H1 (cell line): ENCODE measurements at regions not wholly inside any gene's neighbourhood (a gene's known extent, or its start where the extent isn't known, plus 50 kb on each side); places are given as distances from the start of the nearest gene placed in this dataset.

Source experiments
- CTCF ChIA-PET: fragments of 300-600 bp; sonication (Branson Sonifier 250); formaldehyde crosslinking; loops from one replicate; lab custom pipeline; 2021; ENCODE audit not compliant: partially characterized antibody; lab: Charles Lee
- POLR2A ChIA-PET: fragments of 300-600 bp; sonication (Branson Sonifier 250); formaldehyde crosslinking; loops from one replicate; lab custom pipeline; 2021; ENCODE audit warnings: inconsistent platforms; ENCODE audit not compliant: partially characterized antibody; lab: Charles Lee
- DNase-seq, 2 experiments: peaks; one replicate each; pipeline versions ENCODE4 v3.0.0 to v3.0.0-alpha.2; 2010 to 2022; ENCODE audit warnings: low spot score in 2 of 2, low read depth in 1 of 2, mixed read lengths in 1 of 2
- FAIRE-seq: peaks from 2 replicates; lab custom pipeline; 2011; peaks lifted over from hg19 to GRCh38; lab: Jason Lieb, UNC
- H2AFZ ChIP-seq: 2 replicates; pipeline ENCODE4 v1.8.1; 2012; ENCODE audit warnings: low read length, inconsistent platforms
- H2AK5ac ChIP-seq: 2 replicates; pipeline ENCODE4 v1.6.1; 2013; ENCODE audit warnings: low read depth, low read length
- H2BK120ac ChIP-seq: replicated peaks from 2 replicates; pipeline ENCODE3; 2013; ENCODE audit warnings: low read depth, low read length, inconsistent platforms
- H2BK12ac ChIP-seq: 2 replicates; pipeline ENCODE4 v1.6.1; 2013; ENCODE audit warnings: low read depth, low read length
- H2BK15ac ChIP-seq: 2 replicates; pipeline ENCODE4 v1.6.1; 2013; ENCODE audit warnings: low read length
- H2BK20ac ChIP-seq: 2 replicates; pipeline ENCODE4 v1.6.1; 2013; ENCODE audit warnings: low read length
- H2BK5ac ChIP-seq: 2 replicates; pipeline ENCODE4 v1.6.1; 2013; ENCODE audit warnings: low read depth, low read length
- H3K14ac ChIP-seq: 2 replicates; pipeline ENCODE4 v1.6.1; 2013; ENCODE audit warnings: inconsistent platforms; ENCODE audit not compliant: insufficient read length
- H3K18ac ChIP-seq: 2 replicates; pipeline ENCODE4 v1.6.1; 2013; ENCODE audit warnings: low read length; ENCODE audit errors: extremely low read depth
- H3K23ac ChIP-seq: 2 replicates; pipeline ENCODE4 v1.6.1; 2013; ENCODE audit warnings: inconsistent platforms; ENCODE audit not compliant: insufficient read length
- H3K23me2 ChIP-seq: 2 replicates; pipeline ENCODE4 v1.6.1; 2013; ENCODE audit warnings: low read depth, low read length
- H3K27ac ChIP-seq: 2 replicates; pipeline ENCODE4 v1.6.1; 2011; ENCODE audit warnings: low read depth, low read length, inconsistent platforms
- H3K27me3 ChIP-seq, 4 experiments: replicated peaks in 1 of 4; 1 replicate in 1 of 4; 2 replicates in 3 of 4; pipeline versions ENCODE4 v1.6.1 to v1.8.1; 2011 to 2013; ENCODE audit warnings: low read length in 3 of 4, mild to moderate bottlenecking in 3 of 4, inconsistent platforms in 2 of 4, mixed read lengths in 2 of 4, moderate library complexity in 1 of 4; ENCODE audit not compliant: control insufficient read depth in 3 of 4, insufficient read depth in 3 of 4; ENCODE audit errors: extremely low read depth in 1 of 4
- H3K36me3 ChIP-seq, 4 experiments: 2 replicates each; pipeline versions ENCODE4 v1.6.1 to v1.8.1; 2011 to 2013; ENCODE audit warnings: mild to moderate bottlenecking in 4 of 4, low read length in 3 of 4, moderate library complexity in 2 of 4, control low read depth in 1 of 4, inconsistent platforms in 1 of 4; ENCODE audit not compliant: insufficient read depth in 4 of 4, control insufficient read depth in 2 of 4
- H3K4ac ChIP-seq: replicated peaks from 2 replicates; pipeline ENCODE3; 2013; ENCODE audit warnings: low read length, low read depth, mixed read lengths, inconsistent platforms; ENCODE audit not compliant: insufficient read length
- H3K4me1 ChIP-seq, 4 experiments: replicated peaks in 1 of 4; 1 replicate in 1 of 4; 2 replicates in 3 of 4; pipeline versions ENCODE4 v1.6.1 to v1.8.1; 2011 to 2013; ENCODE audit warnings: low read length in 3 of 4, inconsistent platforms in 2 of 4, mixed read lengths in 1 of 4; ENCODE audit not compliant: insufficient read depth in 4 of 4, control insufficient read depth in 3 of 4
- H3K4me2 ChIP-seq, 2 experiments: 2 replicates each; pipeline versions ENCODE4 v1.6.1 to v1.8.1; 2011 to 2013; ENCODE audit warnings: low read depth in 2 of 2, low read length in 2 of 2, control low read depth in 1 of 2, inconsistent platforms in 1 of 2, mild to moderate bottlenecking in 1 of 2; ENCODE audit not compliant: insufficient read depth in 1 of 2
- H3K4me3 ChIP-seq, 4 experiments: fragments of 200-600, 300-600 bp in 1 of 4; sonication (generic), shearing (Covaris generic), sonication (Bioruptor Twin) in 1 of 4; 2 replicates each; pipeline versions ENCODE4 v1.5.1 to v1.8.1; 2011 to 2016; ENCODE audit warnings: low read length in 4 of 4, low read depth in 3 of 4, control low read depth in 2 of 4, inconsistent platforms in 2 of 4, mild to moderate bottlenecking in 2 of 4, mixed read lengths in 1 of 4, moderate library complexity in 1 of 4; ENCODE audit not compliant: insufficient read depth in 2 of 4; ENCODE audit errors: extremely low read depth in 1 of 4
- H3K56ac ChIP-seq: replicated peaks from 2 replicates; pipeline ENCODE3; 2013; ENCODE audit warnings: low read depth, mild to moderate bottlenecking, mixed read lengths, low read length, inconsistent platforms; ENCODE audit not compliant: insufficient read length
- H3K79me1 ChIP-seq: 2 replicates; pipeline ENCODE4 v1.6.1; 2013; ENCODE audit warnings: low read depth, low read length, control low read depth
- H3K79me2 ChIP-seq, 2 experiments: 2 replicates each; pipeline versions ENCODE4 v1.6.1 to v1.8.1; 2012 to 2013; ENCODE audit warnings: low read length in 2 of 2, mild to moderate bottlenecking in 2 of 2, inconsistent platforms in 1 of 2; ENCODE audit not compliant: insufficient read depth in 2 of 2, control insufficient read depth in 1 of 2
- H3K9ac ChIP-seq, 4 experiments: replicated peaks in 1 of 4; 1 replicate in 1 of 4; 2 replicates in 3 of 4; pipeline versions ENCODE4 v1.6.1 to v1.8.1; 2011 to 2013; ENCODE audit warnings: low read depth in 3 of 4, low read length in 3 of 4, control low read depth in 2 of 4, mild to moderate bottlenecking in 2 of 4, moderate library complexity in 2 of 4, inconsistent platforms in 1 of 4; ENCODE audit errors: extremely low read depth in 1 of 4
- H3K9me3 ChIP-seq, 2 experiments: 2 replicates each; pipeline versions ENCODE4 v1.6.1 to v1.8.1; 2012 to 2013; ENCODE audit warnings: mild to moderate bottlenecking in 2 of 2, moderate library complexity in 2 of 2, control low read depth in 1 of 2, inconsistent platforms in 1 of 2, low read depth in 1 of 2, low read length in 1 of 2, mixed read lengths in 1 of 2; ENCODE audit not compliant: insufficient read depth in 2 of 2
- H4K20me1 ChIP-seq, 2 experiments: replicated peaks in 1 of 2; 2 replicates each; pipeline versions ENCODE3 to v1.8.1; 2011 to 2013; ENCODE audit warnings: inconsistent platforms in 2 of 2, low read length in 2 of 2, mild to moderate bottlenecking in 1 of 2; ENCODE audit not compliant: insufficient read depth in 2 of 2, control insufficient read depth in 1 of 2
- H4K5ac ChIP-seq: 2 replicates; pipeline ENCODE4 v1.6.1; 2013; ENCODE audit warnings: low read length, low read depth, mixed read lengths, inconsistent platforms; ENCODE audit not compliant: insufficient read length
- H4K8ac ChIP-seq: 2 replicates; pipeline ENCODE4 v1.8.0; 2013; ENCODE audit warnings: mild to moderate bottlenecking, moderate library complexity, low read length, inconsistent platforms; ENCODE audit not compliant: insufficient read depth; ENCODE audit errors: extremely low read depth
- H4K91ac ChIP-seq: replicated peaks from 2 replicates; pipeline ENCODE3; 2013; ENCODE audit warnings: low read length, mixed read lengths, inconsistent platforms; ENCODE audit not compliant: insufficient read length
- FOSL1 ChIP-seq: IDR thresholded peaks from 2 replicates; pipeline ENCODE4 v1.6.1; 2011; ENCODE audit warnings: mild to moderate bottlenecking, low read depth, low read length, moderate library complexity; ENCODE audit not compliant: insufficient read depth
- SP2 ChIP-seq: IDR thresholded peaks from 2 replicates; pipeline ENCODE4 v1.6.1; 2012; ENCODE audit warnings: mild to moderate bottlenecking, low read length, inconsistent platforms
- WGBS, 2 experiments: shearing (Covaris generic) in 1 of 2; methylation state at CpG; one replicate each; pipeline versions ENCODE4 v1.1.6 to v1.1.7; 2013 to 2015; ENCODE audit warnings: low lambda C conversion rate in 2 of 2, mixed read lengths in 2 of 2, inconsistent platforms in 1 of 2, low coverage in 1 of 2, missing lambda C conversion rate in 1 of 2; ENCODE audit not compliant: insufficient replicate concordance in 2 of 2, insufficient coverage in 1 of 2, insufficient read length in 1 of 2; ENCODE audit errors: extremely low coverage in 1 of 2, missing lambda C conversion rate in 1 of 2; 5-methylcytosine and 5-hydroxymethylcytosine counted together

- H3K23me2 ChIP-seq: peaks cover 3% of the 10 kb centered on the region; the same call in 1 of the 2 replicates
- no peak overlapping the region for H3K4ac ChIP-seq
- H2BK5ac ChIP-seq: no peak overlapping the region
- peaks cover 0 to 2% of the 10 kb centered on the region in 2 experiments for H4K20me1 ChIP-seq
- H2AFZ ChIP-seq: no peak overlapping the region
- no peak overlapping the region for H2BK20ac ChIP-seq
- H2BK120ac ChIP-seq: no peak overlapping the region
- H3K14ac ChIP-seq: no peak overlapping the region
- no peak overlapping the region for H2AK5ac ChIP-seq
- no peak for DNase-seq
- H2BK15ac ChIP-seq: no peak overlapping the region
- H3K18ac ChIP-seq: no peak overlapping the region
- ChIA-PET POLR2A (interaction anchor here (0.6 kb wide), 1 partner anchor 25 kb away, joined by 3 read pairs; no protein-coding TSS in a partner anchor), CTCF (interaction anchor here (0.6 kb wide), 1 partner anchor 943 kb away, joined by 4 read pairs; no protein-coding TSS in a partner anchor)
- H3K27me3 ChIP-seq: no peaks in the 10 kb centered on the region; a peak in 1 of 7 replicates
- no peak overlapping the region for H4K91ac ChIP-seq
- no peak overlapping the region for H3K56ac ChIP-seq
- H3K79me2 ChIP-seq: no peaks in the 10 kb centered on the region
- H3K9me3 ChIP-seq: peaks cover 7 to 10% of the 10 kb centered on the region in 2 experiments; a peak in 2 of 4 replicates
- H3K4me3 ChIP-seq: no peak overlapping the region
- no peak overlapping the region for H3K23ac ChIP-seq
- TF ChIP-seq SP2 (no peak), FOSL1 (no peak)
- H4K8ac ChIP-seq: no peak overlapping the region
- H3K36me3 ChIP-seq: no peaks in the 10 kb centered on the region
- no peak overlapping the region for H3K9ac ChIP-seq
- H3K27ac ChIP-seq: no peak overlapping the region
- H3K4me2 ChIP-seq: no peak overlapping the region
- H3K4me1 ChIP-seq: no peaks in the 10 kb centered on the region
- H4K5ac ChIP-seq: no peak overlapping the region
- 88% methylated on average over 5 of the region's 5 CpGs; no CpG with 5 or more reads in 1 of the 2 experiments for WGBS, 2 experiments
- no peaks in the 10 kb centered on the region for H3K79me1 ChIP-seq
- H2BK12ac ChIP-seq: no peak overlapping the region
- FAIRE-seq: no peak
Measured at GRCh38 chr15:69627548-69628158, 175.0 kb downstream of the RPLP1 start.
